ENCODE measurements at regions not wholly inside any gene's neighbourhood (a gene's known extent, or its start where the extent isn't known, plus 50 kb on each side); places are given as distances from the start of the nearest gene placed in this dataset.
A peak's percentile ranks its signal among the peaks of the same experiment; 100 is the strongest.

- no peak for DNase-seq
- Histone ChIP-seq H3K9ac (ENCODE audit: low read depth in 2 of 2, low read length in 2 of 2) (no peak overlapping the region), H3K27me3 (no peaks in the 10 kb centered on the region), H3K4me1 (no peaks in the 10 kb centered on the region), H3K27ac (no peak overlapping the region), H3K36me3 (no peaks in the 10 kb centered on the region), H3K4me3 (no peak overlapping the region), H3K9me3 (no peaks in the 10 kb centered on the region)
- intact Hi-C loops (cut with DNase I), result loop anchor here (5.0 to 10.0 kb wide), 2 partner anchors 37 to 445 kb away; partner anchors contain the start of gene POM121L2
- no peak for TF ChIP-seq CTCF (IDR thresholded peaks at IDR 0.05)
These were observed 152.3 kb downstream of the OR2B2 start for GRCh38 chr6:27759930-27760329.

- no peak for DNase-seq
- H3K27me3 ChIP-seq, result no peaks in the 10 kb centered on the region
These were observed 153.7 kb downstream of the OR2B2 start for GRCh38 chr6:27758491-27758890.

GRCh38 chr6:27757307-27757706 is 154.9 kb downstream of the OR2B2 start:
- peak; percentile 72 for DNase-seq
- Histone ChIP-seq H3K4me3 (peak overlapping the region; percentile 54), H3K27me3 (no peaks in the 10 kb centered on the region), H3K27ac (no peak overlapping the region), H3K4me1 (no peaks in the 10 kb centered on the region), H3K36me3 (no peaks in the 10 kb centered on the region), H3K9ac (ENCODE audit: low read depth in 2 of 2, low read length in 2 of 2) (peak overlapping the region; percentile 80 to 83), H3K9me3 (no peaks in the 10 kb centered on the region)
- TF ChIP-seq CTCF (IDR thresholded peaks at IDR 0.05), result no peak
- intact Hi-C loops (cut with DNase I), result loop anchor here (5.0 kb wide), 1 partner anchor 40 kb away; no protein-coding TSS in a partner anchor

More at GRCh38 chr6:27758491-27758890, 153.7 kb downstream of the OR2B2 start:
- no peak for TF ChIP-seq CTCF (IDR thresholded peaks at IDR 0.05)
- Histone ChIP-seq H3K27ac (no peak overlapping the region), H3K9ac (ENCODE audit: low read depth in 2 of 2, low read length in 2 of 2) (no peak overlapping the region), H3K4me3 (no peak overlapping the region), H3K9me3 (no peaks in the 10 kb centered on the region), H3K36me3 (no peaks in the 10 kb centered on the region), H3K4me1 (no peaks in the 10 kb centered on the region)
- intact Hi-C loops (cut with DNase I), result loop anchor here (5.0 kb wide), 1 partner anchor 39 kb away; no protein-coding TSS in a partner anchor

GRCh38 chr6:27755768-27756167 is 156.4 kb downstream of the OR2B2 start:
- Histone ChIP-seq H3K9me3 (no peaks in the 10 kb centered on the region), H3K27ac (no peak overlapping the region), H3K9ac (ENCODE audit: low read depth in 2 of 2, low read length in 2 of 2) (no peak overlapping the region), H3K4me1 (no peaks in the 10 kb centered on the region), H3K4me3 (no peak overlapping the region), H3K27me3 (no peaks in the 10 kb centered on the region), H3K36me3 (no peaks in the 10 kb centered on the region)
- no peak for DNase-seq
- TF ChIP-seq CTCF (IDR thresholded peaks at IDR 0.05), result no peak
- intact Hi-C loops (cut with DNase I), result loop anchor here (5.0 kb wide), 1 partner anchor 42 kb away; no protein-coding TSS in a partner anchor

GRCh38 chr6:27754408-27754782 is 157.8 kb downstream of the OR2B2 start:
- no peak for DNase-seq
- H3K36me3 ChIP-seq, result no peaks in the 10 kb centered on the region
- no peak for TF ChIP-seq CTCF (IDR thresholded peaks at IDR 0.05)
- H3K27me3 ChIP-seq, result no peaks in the 10 kb centered on the region
- H3K9ac ChIP-seq (ENCODE audit: low read depth in 2 of 2, low read length in 2 of 2), result peak overlapping the region in 1 of 2 donors; percentile 64
- intact Hi-C loops (cut with DNase I), result loop anchor here (5.0 kb wide), 3 partner anchors 67 to 567 kb away; no protein-coding TSS in a partner anchor
- no peaks in the 10 kb centered on the region for H3K4me1 ChIP-seq
- no peak overlapping the region for H3K27ac ChIP-seq
- H3K4me3 ChIP-seq, result peak overlapping the region; percentile 71
- no peaks in the 10 kb centered on the region for H3K9me3 ChIP-seq
